ENCODE measurements at regions not wholly inside any gene's neighbourhood (a gene's known extent, or its start where the extent isn't known, plus 50 kb on each side); places are given as distances from the start of the nearest gene placed in this dataset.

- TF ChIP-seq CTCF (conservative IDR thresholded peaks at IDR 0.05) (no peak), ZFX (IDR thresholded peaks at IDR 0.05) (no peak)
- H3K27ac ChIP-seq = no peak overlapping the region
These were observed 558.4 kb downstream of the LMO4 start for GRCh38 chr1:87887100-87887499.

GRCh38 chr1:87888446-87888845 lies 559.8 kb downstream of the LMO4 start:
- H3K27ac ChIP-seq = no peak overlapping the region
- TF ChIP-seq ZFX (IDR thresholded peaks at IDR 0.05) (no peak), CTCF (conservative IDR thresholded peaks at IDR 0.05) (no peak)

GRCh38 chr1:87894062-87894461 lies 565.4 kb downstream of the LMO4 start:
- TF ChIP-seq ZFX (IDR thresholded peaks at IDR 0.05) = no peak
- TF ChIP-seq CTCF (conservative IDR thresholded peaks at IDR 0.05) = no peak
- no peak overlapping the region for H3K27ac ChIP-seq

- TF ChIP-seq ZFX (IDR thresholded peaks at IDR 0.05) = no peak
- TF ChIP-seq CTCF (conservative IDR thresholded peaks at IDR 0.05) = no peak
- H3K27ac ChIP-seq = no peak overlapping the region
These were observed 568.8 kb downstream of the LMO4 start for GRCh38 chr1:87897481-87897880.

GRCh38 chr1:87898431-87898830 lies 569.8 kb downstream of the LMO4 start:
- no peak overlapping the region for H3K27ac ChIP-seq
- TF ChIP-seq ZFX (IDR thresholded peaks at IDR 0.05) = no peak
- no peak for TF ChIP-seq CTCF (conservative IDR thresholded peaks at IDR 0.05)

- H3K27ac ChIP-seq = no peak overlapping the region
- TF ChIP-seq ZFX (IDR thresholded peaks at IDR 0.05) (no peak), CTCF (conservative IDR thresholded peaks at IDR 0.05) (no peak)
These were observed 570.3 kb downstream of the LMO4 start for GRCh38 chr1:87899017-87899416.

GRCh38 chr1:87899746-87900145 lies 571.1 kb downstream of the LMO4 start:
- H3K27ac ChIP-seq = no peak overlapping the region
- TF ChIP-seq ZFX (IDR thresholded peaks at IDR 0.05) = no peak
- TF ChIP-seq CTCF (conservative IDR thresholded peaks at IDR 0.05) = no peak

Data from C4-2B (cell line).